ENCODE measurements at regions not wholly inside any gene's neighbourhood (a gene's known extent, or its start where the extent isn't known, plus 50 kb on each side); places are given as distances from the start of the nearest gene placed in this dataset.

GRCh38 chr7:131657881-131658280 lies 101.5 kb upstream of the PODXL start:
- H3K27me3 Mint-ChIP-seq: peaks cover 7% of the 10 kb centered on the region
- no peaks in the 10 kb centered on the region for H3K36me3 Mint-ChIP-seq
- H3K27ac Mint-ChIP-seq: no peak overlapping the region
- H3K9me3 Mint-ChIP-seq: peaks cover 0 to 2% (median 0%) of the 10 kb centered on the region in 3 donors
- H3K4me3 Mint-ChIP-seq: no peak overlapping the region
- no peaks in the 10 kb centered on the region for H3K4me1 Mint-ChIP-seq

- H3K4me3 Mint-ChIP-seq: no peak overlapping the region
- H3K36me3 Mint-ChIP-seq: no peaks in the 10 kb centered on the region
- peaks cover 7% of the 10 kb centered on the region for H3K27me3 Mint-ChIP-seq
- H3K4me1 Mint-ChIP-seq: no peaks in the 10 kb centered on the region
- peak overlapping the region in 1 of 3 donors; percentile 80 for H3K27ac Mint-ChIP-seq
- no peaks in the 10 kb centered on the region for H3K9me3 Mint-ChIP-seq
Measured at GRCh38 chr7:131656980-131657723, 100.7 kb upstream of the PODXL start.

- Mint-ChIP-seq H3K27ac (no peak overlapping the region), H3K4me1 (no peaks in the 10 kb centered on the region), H3K9me3 (no peaks in the 10 kb centered on the region), H3K4me3 (no peak overlapping the region), H3K27me3 (peaks cover 9% of the 10 kb centered on the region), H3K36me3 (no peaks in the 10 kb centered on the region)
Measured at GRCh38 chr7:131655866-131656265, 99.4 kb upstream of the PODXL start.

GRCh38 chr7:131655447-131655846 lies 99.0 kb upstream of the PODXL start:
- H3K36me3 Mint-ChIP-seq: no peaks in the 10 kb centered on the region
- H3K27me3 Mint-ChIP-seq: peaks cover 9% of the 10 kb centered on the region
- H3K4me3 Mint-ChIP-seq: no peak overlapping the region
- H3K27ac Mint-ChIP-seq: no peak overlapping the region
- H3K9me3 Mint-ChIP-seq: no peaks in the 10 kb centered on the region
- H3K4me1 Mint-ChIP-seq: no peaks in the 10 kb centered on the region

- no peak overlapping the region for H3K4me3 Mint-ChIP-seq
- no peaks in the 10 kb centered on the region for H3K9me3 Mint-ChIP-seq
- peaks cover 10% of the 10 kb centered on the region for H3K27me3 Mint-ChIP-seq
- H3K4me1 Mint-ChIP-seq: no peaks in the 10 kb centered on the region
- no peak overlapping the region for H3K27ac Mint-ChIP-seq
- H3K36me3 Mint-ChIP-seq: no peaks in the 10 kb centered on the region
Measured at GRCh38 chr7:131654668-131655326, 98.4 kb upstream of the PODXL start.

- H3K27me3 Mint-ChIP-seq: peaks cover 12% of the 10 kb centered on the region
- H3K9me3 Mint-ChIP-seq: no peaks in the 10 kb centered on the region
- no peaks in the 10 kb centered on the region for H3K4me1 Mint-ChIP-seq
- no peaks in the 10 kb centered on the region for H3K36me3 Mint-ChIP-seq
- H3K27ac Mint-ChIP-seq: no peak overlapping the region
- no peak overlapping the region for H3K4me3 Mint-ChIP-seq
Measured at GRCh38 chr7:131654249-131654558, 97.8 kb upstream of the PODXL start.

- H3K27ac Mint-ChIP-seq: peak overlapping the region in 1 of 3 donors; percentile 38
- no peaks in the 10 kb centered on the region for H3K9me3 Mint-ChIP-seq
- H3K4me1 Mint-ChIP-seq: no peaks in the 10 kb centered on the region
- no peak overlapping the region for H3K4me3 Mint-ChIP-seq
- peaks cover 12% of the 10 kb centered on the region for H3K27me3 Mint-ChIP-seq
- no peaks in the 10 kb centered on the region for H3K36me3 Mint-ChIP-seq
Measured at GRCh38 chr7:131653418-131654248, 97.2 kb upstream of the PODXL start.

- peaks cover 12% of the 10 kb centered on the region for H3K27me3 Mint-ChIP-seq
- H3K9me3 Mint-ChIP-seq: no peaks in the 10 kb centered on the region
- H3K4me1 Mint-ChIP-seq: no peaks in the 10 kb centered on the region
- no peak overlapping the region for H3K4me3 Mint-ChIP-seq
- no peak overlapping the region for H3K27ac Mint-ChIP-seq
- H3K36me3 Mint-ChIP-seq: no peaks in the 10 kb centered on the region
Measured at GRCh38 chr7:131652934-131653333, 96.5 kb upstream of the PODXL start.

- Mint-ChIP-seq H3K36me3 (no peaks in the 10 kb centered on the region), H3K4me3 (no peak overlapping the region), H3K27me3 (peaks cover 12% of the 10 kb centered on the region), H3K4me1 (no peaks in the 10 kb centered on the region), H3K27ac (no peak overlapping the region), H3K9me3 (peaks cover 0 to 3% (median 0%) of the 10 kb centered on the region in 3 donors)
Measured at GRCh38 chr7:131652194-131652593, 95.8 kb upstream of the PODXL start.

GRCh38 chr7:131649879-131650278 lies 93.5 kb upstream of the PODXL start:
- no peak overlapping the region for H3K4me3 Mint-ChIP-seq
- peaks cover 7% of the 10 kb centered on the region for H3K27me3 Mint-ChIP-seq
- no peaks in the 10 kb centered on the region for H3K36me3 Mint-ChIP-seq
- H3K4me1 Mint-ChIP-seq: no peaks in the 10 kb centered on the region
- peak overlapping the region in 1 of 3 donors; percentile 46 for H3K27ac Mint-ChIP-seq
- peaks cover 0 to 3% (median 0%) of the 10 kb centered on the region in 3 donors for H3K9me3 Mint-ChIP-seq

GRCh38 chr7:131649003-131649541 lies 92.6 kb upstream of the PODXL start:
- Mint-ChIP-seq H3K9me3 (peaks cover 0 to 3% (median 0%) of the 10 kb centered on the region in 3 donors), H3K27ac (peak overlapping the region in 1 of 3 donors; percentile 80), H3K4me3 (no peak overlapping the region), H3K36me3 (no peaks in the 10 kb centered on the region), H3K27me3 (peaks cover 10% of the 10 kb centered on the region), H3K4me1 (no peaks in the 10 kb centered on the region)

- H3K27me3 Mint-ChIP-seq: peaks cover 10% of the 10 kb centered on the region
- no peaks in the 10 kb centered on the region for H3K36me3 Mint-ChIP-seq
- no peak overlapping the region for H3K27ac Mint-ChIP-seq
- peaks cover 0 to 3% (median 0%) of the 10 kb centered on the region in 3 donors for H3K9me3 Mint-ChIP-seq
- H3K4me3 Mint-ChIP-seq: no peak overlapping the region
- H3K4me1 Mint-ChIP-seq: no peaks in the 10 kb centered on the region
Measured at GRCh38 chr7:131648491-131648890, 92.1 kb upstream of the PODXL start.

GRCh38 chr7:131646203-131646602 lies 89.8 kb upstream of the PODXL start:
- H3K27ac Mint-ChIP-seq: no peak overlapping the region
- H3K4me3 Mint-ChIP-seq: no peak overlapping the region
- H3K9me3 Mint-ChIP-seq: peaks cover 0 to 3% (median 0%) of the 10 kb centered on the region in 3 donors
- H3K36me3 Mint-ChIP-seq: no peaks in the 10 kb centered on the region
- H3K4me1 Mint-ChIP-seq: no peaks in the 10 kb centered on the region
- peaks cover 8% of the 10 kb centered on the region for H3K27me3 Mint-ChIP-seq

GRCh38 chr7:131642429-131642828 lies 86.0 kb upstream of the PODXL start:
- peaks cover 0 to 2% (median under 1%) of the 10 kb centered on the region in 3 donors for H3K9me3 Mint-ChIP-seq
- peaks cover 7% of the 10 kb centered on the region for H3K27me3 Mint-ChIP-seq
- peak overlapping the region in 1 of 4 donors; percentile 18 for H3K4me3 Mint-ChIP-seq
- no peaks in the 10 kb centered on the region for H3K36me3 Mint-ChIP-seq
- H3K4me1 Mint-ChIP-seq: no peaks in the 10 kb centered on the region
- H3K27ac Mint-ChIP-seq: no peak overlapping the region

- peaks cover 8% of the 10 kb centered on the region for H3K27me3 Mint-ChIP-seq
- no peak overlapping the region for H3K4me3 Mint-ChIP-seq
- H3K4me1 Mint-ChIP-seq: no peaks in the 10 kb centered on the region
- H3K36me3 Mint-ChIP-seq: no peaks in the 10 kb centered on the region
- H3K27ac Mint-ChIP-seq: no peak overlapping the region
- H3K9me3 Mint-ChIP-seq: peaks cover 0 to 2% (median 0%) of the 10 kb centered on the region in 3 donors
Measured at GRCh38 chr7:131640686-131641085, 84.3 kb upstream of the PODXL start.
